HG03521 (cell line): ENCODE measurements at regions not wholly inside any gene's neighbourhood (a gene's known extent, or its start where the extent isn't known, plus 50 kb on each side); places are given as distances from the start of the nearest gene placed in this dataset.

Experiments
- ATAC-seq: cut with Tn5 transposase; IDR thresholded peaks from one replicate; pipeline ENCODE4 v1.9.1; 2021; ENCODE audit warnings: mild to moderate bottlenecking, moderate library complexity; ENCODE audit not compliant: unreplicated experiment

DNA sequence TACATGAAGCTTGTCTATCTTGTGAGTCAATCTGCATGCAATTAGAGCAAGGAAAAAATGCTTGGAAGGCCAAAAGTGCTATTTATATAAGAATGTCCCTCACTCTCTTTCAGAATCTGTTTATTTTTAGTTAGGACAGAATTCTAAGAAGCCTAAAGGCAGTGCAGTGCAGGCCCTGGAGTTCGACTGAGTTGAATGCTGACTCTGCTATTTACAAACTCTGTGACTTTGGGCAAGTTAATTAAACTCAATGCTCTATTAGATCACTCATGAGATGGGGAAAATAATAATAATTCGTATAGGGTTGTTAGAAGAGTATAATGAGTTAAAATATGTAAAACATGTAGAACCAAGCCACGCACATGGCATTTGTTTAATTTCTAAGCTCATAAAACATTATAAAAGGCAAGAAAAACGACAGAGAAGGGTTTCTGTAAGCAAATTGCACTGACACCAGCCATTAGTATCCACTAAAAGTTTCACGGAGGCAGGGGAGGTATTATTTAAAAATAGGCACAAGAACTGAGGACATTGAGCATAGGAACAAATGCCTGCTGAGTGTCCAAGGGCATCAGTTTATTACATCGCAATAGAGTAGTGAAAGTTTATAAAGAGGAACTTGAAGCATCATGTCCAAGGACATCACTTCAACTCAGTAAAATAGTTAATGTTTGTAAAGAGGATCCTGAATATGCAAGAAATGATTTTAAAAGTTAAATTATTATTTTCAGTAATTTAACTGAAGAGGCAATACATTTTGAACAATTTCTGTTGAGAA is 115.0 kb upstream of the INPP4B start:
- no peak for ATAC-seq

DNA sequence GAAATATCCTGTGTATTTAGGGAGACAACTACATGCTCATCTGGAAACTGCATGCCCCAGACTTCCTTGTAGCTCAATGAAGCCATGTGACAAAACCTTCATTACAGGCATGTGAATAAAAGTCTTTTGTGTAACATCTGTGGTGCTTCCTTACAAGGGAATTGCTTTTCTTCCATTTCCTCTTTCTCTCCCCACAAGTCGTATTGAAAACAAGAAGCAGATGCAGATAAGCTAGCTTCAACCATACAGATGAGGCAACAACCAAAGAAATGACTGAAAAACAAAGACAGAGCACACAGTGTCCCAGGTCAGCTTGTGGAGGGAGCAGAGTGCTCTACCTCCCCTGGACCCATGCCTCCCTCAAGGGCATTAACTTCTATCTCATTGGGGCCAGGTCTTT is 115.8 kb upstream of the INPP4B start:
- ATAC-seq = no peak

DNA sequence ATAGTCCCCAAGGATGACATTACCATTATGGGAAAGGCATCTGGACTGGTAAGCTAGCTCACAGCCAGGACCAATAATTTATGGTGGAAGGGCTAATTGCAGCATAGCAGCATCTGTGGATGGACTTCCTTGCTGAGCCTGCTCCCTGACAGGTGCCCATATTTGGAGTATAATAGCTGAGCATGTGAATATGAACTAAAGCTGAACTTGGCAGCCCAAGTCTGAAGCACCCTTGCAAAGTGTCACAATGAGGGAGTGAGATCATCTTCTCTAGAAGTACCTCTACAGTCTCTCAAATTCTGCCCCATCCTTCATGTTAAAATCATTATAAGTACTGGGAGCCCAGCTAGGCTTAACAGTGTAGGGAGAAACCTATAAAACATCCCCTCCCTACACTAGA is 128.2 kb upstream of the INPP4B start:
- no peak for ATAC-seq

DNA sequence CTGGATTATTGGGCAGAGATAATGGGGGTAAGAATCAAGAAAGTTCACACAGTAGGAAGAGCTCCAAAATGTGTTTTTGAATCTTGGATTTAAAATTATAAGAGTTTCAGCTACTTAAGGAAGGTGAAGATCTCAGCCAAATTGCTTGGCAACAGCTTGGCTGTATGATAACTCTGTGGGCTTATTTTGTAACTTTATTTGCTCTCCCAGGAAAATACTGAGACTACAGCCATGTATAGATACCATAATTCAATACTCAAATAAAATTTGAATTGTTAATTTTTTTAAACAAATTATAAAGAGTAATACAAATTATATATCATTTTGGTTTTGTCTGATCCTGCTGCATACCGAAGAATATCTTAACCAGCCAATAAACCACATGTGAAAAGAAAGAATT is 129.5 kb upstream of the INPP4B start:
- no peak for ATAC-seq

DNA sequence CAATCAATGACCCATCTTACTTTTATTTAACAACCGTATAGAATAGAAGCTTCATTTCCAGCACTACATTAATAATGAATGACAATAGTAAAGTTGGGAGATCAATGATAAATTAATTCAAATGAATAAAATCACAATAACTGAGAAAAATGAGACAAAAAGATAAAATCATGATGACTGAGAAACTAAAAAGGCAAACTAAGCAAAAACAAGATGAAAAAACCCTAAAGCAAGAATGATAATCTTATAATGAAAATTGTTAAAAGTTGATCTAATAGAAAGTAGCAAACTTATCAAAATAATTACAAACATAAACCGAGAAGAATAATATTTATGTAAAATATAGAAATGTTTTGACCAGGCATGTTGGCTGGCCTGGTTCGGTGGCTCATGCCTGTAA is 130.4 kb upstream of the INPP4B start:
- no peak for ATAC-seq

DNA sequence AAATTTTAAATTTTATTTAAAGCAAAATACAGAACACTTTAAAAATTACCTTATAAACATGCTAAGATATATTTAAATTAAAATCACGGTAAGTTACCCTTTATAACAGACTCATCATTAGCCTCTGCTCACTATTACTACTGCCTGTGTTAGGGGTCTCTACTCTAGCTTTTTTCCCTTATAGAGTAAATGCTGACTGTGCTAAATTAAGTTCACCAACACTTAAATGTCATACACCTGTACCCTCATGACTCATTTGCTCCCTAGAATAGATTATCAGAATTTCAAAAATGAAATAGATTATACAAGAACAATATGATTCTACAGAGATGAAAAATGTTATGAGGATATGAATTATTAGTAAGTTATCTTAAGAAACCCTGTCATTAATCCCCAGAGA is 131.1 kb upstream of the INPP4B start:
- no peak for ATAC-seq

DNA sequence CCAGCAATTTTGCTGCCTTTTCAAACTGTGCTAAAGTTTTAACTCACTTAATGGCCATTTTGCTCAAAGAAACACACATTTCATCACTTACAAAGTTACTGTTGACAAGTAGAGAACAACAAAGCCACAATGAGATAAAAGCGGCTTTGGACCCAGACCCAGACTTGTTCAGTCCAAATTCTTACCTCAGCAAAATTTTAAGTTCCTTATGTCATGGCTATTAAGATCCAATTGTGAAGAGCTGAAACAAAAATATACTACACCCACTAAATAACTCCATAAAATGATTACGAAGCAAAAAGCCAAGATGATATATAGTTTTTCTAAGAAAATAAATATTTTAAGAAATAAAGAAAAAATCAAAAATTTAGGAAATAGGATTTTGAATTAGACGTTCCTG is 137.0 kb upstream of the INPP4B start:
- ATAC-seq = no peak

DNA sequence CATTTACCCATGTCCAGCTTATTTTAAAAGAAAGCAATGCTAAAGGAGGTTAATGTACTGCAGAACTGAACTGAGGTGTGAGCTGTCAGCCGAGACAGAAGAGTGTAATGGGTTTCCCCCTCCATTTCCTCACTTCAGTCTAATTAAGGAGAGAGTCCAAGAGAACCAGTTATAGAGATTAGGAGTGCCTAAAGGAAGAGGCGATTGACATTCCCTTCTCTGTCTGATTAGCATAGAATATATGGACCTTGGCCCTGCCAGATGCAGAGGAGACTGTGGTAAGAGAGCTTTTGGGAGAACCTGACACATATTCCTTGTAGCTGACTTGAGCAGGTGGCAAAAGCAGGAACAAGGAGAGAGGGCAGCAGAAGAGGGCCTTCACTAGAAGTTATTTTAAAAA is 137.5 kb upstream of the INPP4B start:
- no peak for ATAC-seq

DNA sequence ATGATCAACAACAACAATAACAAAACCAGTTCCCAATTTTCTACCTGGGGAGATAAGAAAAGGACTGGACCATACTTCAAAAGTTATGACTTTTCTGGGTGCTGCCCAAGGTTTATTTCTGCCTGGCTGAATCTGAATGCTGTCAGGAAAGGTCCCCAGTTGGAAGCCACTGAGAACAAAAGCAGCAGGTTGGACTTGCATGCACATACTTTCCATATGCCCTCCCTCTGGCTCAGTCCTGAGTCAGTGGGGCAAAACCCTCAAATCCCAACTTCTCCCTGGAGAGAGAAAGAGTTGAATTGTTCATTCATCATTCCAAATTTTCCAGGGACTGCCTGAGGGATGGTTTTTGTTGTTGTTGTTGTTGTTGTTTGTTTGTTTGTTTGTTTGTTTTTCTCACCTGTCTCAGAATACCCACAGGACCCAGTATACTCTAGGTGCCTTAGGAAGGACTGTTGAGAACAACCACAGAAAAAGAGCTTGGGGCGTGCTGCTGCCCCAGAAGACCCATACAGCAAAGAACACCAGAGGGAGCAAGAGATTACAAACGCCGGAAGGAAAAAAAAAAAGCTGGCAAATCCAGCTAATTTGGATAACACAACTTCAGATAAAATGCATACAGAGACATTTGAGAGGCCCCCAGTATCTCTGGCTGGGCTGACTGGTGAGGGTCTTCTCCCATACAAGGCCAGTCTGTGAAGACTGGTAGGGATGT is 138.9 kb upstream of the INPP4B start:
- no peak for ATAC-seq

DNA sequence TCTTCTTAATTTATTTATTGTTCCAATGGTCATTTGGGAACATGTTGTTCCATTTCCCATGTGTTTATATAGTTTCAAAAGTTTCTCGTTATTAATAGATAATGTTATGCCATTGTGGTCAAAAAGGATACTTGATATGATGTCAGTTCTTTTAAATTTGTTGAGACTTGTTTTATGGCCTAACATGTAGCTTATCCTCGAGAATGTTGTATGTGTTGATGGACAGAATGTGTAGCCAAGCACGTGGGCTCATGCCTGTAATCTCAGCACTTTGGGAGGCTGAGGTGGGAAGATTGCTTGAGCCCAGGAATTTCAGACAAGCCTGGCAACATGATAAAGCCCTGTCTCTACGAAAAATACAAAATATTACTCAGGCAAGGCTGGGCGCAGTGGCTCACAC is 168.5 kb upstream of the USP38 start:
- no peak for ATAC-seq

DNA sequence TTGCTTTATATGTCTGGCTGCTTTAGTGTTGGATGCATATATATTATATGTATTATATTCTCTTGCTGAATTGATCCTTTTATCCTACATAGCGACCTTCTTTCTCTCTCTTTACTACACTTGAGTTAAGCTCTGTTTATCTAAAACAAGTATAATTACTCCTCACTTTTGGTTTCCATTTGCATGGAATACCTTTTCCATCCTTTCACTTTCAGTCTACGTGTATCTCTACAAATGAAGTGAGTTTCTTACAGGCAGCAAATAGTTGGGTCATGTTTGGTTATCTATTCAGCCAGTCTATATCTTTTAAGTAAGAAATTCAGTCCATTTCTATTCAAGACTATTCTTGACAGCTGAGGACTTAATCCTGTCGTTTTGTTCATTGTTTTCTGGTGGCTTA is 167.5 kb upstream of the USP38 start:
- no peak for ATAC-seq

DNA sequence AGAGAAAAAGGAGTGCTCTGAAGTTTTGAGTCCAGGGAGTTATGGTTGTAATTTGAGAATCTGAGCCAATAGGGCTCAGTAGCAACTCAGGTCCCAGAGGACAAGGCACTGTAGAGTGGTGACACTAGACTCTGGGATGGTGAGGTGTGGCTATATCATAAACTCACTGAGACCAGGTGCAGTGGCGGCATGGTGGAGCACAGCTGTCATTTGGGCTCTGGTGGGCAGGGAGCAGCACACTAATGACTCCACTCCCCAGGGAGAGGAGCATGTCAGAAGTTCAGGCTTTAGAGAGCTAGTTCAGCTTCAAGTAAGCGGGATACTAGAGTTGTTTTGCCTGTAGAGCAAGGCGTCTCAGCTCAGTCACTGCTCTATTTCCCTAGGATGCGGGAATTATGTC is 165.4 kb upstream of the USP38 start:
- ATAC-seq = no peak

DNA sequence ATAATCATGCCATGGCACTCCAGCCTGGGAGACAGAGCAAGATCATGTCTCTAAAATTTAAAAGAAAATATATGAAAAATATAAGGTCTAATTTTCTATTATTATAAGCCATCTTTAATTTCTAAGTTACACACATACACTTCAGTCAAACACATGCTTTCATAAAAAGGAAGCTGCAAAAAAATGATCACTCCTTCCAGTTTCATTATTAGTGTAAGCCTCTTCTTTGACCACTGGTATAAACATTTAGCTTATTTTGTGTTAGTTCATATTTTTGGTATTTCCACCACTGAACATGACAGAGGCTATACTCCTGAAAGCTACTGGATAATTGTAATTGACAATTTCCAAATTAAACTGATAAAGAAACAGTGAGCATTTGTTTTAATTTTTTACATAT is 163.3 kb upstream of the USP38 start:
- ATAC-seq = peak; percentile 79

DNA sequence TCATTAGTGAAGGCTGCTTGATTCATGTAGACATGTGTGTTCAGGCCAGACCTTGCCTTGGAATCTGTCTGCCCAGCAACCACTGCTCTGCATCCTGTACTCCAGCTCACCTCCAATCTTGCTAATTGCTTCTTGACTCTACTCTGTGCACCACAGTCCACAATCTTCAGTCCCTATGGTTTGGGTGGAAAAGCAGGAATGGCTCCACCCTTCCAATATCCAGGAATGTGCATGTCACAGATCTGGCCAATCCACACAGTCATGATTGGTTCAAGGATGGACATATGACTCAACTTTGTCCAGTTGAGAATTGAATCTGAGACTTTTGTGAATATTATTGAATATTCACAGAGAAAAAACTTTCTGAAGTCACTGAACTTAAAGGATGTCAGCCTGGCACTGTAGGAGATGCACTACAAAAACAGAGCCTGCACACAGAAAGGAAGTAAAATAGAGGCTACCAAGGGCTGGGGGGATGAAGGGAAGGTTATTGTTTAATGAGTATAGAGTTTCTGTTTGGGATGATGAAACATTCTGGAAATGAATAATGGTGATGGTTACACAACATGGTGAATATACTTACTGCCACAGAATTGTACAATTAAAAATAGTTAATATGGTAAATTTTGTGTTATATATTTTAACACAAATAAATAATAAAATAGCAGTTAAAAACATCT is 161.3 kb upstream of the USP38 start:
- ATAC-seq = no peak

DNA sequence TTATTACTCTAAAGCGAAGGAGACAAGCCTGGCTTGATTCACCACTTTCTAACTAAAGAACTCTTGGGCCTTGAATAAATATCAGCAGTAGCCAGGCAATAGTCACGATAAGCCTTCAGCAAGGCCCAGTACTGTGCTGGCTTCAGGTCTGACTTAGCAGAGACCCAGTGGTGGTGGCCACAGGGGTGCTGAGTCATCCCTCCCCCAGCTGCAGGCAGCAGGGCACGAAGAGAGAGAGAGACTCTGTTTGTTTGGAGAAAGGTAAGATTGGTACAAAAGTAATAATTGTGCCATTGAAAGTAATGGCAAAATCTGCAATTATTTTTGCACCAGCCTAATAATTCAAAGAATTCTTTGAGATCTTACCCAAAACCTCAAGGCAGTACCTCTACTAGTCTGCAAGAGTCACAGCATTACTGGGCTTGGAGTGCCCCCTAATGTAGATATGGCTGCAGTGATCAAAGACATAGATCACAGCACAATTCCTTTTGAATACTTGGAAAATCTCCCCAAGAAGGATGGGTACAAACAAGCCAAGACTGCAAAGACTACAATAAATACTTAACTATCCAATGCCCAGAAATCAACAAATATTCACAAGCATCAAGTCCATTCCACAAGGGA is 159.5 kb upstream of the USP38 start:
- peak; percentile 34 for ATAC-seq

DNA sequence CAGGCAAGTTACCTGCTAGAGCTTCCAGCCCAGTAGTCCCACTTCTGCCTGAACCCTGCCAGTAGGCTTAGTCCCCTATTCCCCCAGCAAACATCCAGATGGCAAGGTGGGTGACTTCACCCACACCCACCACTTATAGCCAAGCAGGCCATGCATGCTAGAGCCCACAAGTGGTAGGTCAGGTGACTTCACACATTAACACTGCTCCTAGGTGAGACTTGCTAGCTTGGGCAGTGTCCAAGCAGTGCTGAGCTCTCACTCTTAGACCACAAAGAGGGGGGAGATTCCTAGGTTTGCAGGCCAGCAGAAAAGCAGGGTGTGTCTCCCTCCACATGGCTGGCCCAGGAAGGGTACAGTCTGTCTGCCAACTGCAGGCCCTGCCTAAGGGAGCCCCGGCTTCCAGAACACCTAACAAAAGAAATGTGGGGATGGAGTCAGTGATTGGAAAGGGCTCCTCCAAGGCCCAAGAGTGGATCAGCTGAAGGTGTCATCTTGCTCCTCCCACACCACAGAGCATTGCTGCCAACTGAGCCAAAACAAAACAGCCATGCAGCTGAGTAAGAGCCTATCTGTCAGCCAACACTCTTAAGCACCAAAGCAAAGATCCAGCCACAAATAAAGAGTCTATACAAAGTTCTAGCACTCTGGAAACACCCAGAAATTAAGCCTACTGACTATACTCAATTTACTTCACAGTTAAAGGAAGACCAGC is 158.1 kb upstream of the USP38 start:
- no peak for ATAC-seq

DNA sequence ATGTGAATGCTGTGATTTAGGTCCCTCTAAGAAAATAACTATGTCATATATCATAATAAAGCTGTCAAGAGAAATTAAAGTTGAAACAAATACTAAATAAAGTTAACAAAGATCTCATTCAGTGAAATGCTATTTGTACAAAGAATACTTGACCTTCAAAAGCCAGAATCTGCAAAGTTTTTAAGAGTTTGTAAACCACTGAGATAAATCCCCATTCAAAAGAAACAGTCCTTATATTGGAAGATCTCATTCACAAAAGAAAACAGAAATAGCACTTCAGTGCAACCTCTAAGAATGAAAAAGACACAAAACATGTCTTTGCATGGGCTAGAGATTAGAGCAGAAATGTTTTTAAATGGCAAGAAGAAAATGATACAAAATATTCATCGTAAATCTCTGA is 149.1 kb upstream of the USP38 start:
- no peak for ATAC-seq

DNA sequence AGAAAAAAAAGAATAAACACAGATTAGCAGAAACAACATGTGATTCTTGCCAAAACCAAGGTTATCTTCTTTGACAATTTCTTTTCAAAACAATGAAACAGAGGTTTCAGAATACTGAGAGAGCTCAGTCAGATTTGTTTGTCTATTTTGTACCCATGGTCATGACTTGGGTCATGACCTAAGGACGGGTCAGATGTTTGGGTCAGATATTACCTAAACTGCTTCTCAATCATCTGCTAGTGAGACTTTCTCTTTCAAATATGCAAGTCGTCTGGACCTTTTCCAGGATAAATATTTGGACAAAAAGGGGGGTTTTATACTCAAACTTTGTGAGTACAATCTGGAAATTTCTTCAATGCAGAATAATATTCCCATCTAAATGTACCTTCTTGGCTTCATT is 148.3 kb upstream of the USP38 start:
- no peak for ATAC-seq

DNA sequence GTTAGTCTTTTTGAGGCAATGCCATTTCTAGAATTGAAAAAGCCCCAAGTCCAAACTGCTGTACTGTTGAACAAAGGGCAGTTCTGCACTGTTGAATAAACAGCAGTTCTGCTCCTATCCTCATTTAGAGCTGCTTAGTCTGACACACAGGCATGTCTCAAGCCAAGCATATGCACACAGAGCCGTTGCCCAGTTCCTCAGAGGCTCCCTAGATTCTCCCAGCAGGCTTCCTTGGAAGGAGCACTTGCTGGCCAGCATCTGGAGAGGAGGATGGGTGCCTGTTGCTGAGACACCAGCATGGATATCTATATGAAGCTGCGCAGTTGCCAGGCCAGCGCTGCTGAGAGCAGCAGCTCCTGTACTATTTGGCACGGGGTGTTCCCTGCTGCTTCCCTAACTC is 138.3 kb upstream of the USP38 start:
- no peak for ATAC-seq

DNA sequence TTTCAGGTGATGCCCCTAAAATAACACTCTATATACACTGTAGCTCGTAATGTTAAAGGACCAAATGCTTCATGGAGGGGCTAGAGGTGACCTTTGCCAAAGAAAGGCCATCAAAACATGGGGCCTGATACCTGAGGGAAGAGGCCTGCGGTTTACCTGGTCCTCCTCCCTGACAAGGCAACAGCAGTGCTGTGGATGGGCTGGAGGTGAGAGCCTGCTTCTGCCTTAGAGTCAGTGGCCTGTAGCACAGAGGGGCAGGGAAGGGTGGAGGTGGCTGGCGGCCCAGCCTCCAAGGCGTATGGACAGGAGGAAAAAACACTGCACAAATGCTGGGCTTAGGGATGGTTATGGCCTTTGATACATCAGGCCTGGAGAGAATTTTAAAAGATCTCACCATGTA is 137.8 kb upstream of the USP38 start:
- no peak for ATAC-seq

DNA sequence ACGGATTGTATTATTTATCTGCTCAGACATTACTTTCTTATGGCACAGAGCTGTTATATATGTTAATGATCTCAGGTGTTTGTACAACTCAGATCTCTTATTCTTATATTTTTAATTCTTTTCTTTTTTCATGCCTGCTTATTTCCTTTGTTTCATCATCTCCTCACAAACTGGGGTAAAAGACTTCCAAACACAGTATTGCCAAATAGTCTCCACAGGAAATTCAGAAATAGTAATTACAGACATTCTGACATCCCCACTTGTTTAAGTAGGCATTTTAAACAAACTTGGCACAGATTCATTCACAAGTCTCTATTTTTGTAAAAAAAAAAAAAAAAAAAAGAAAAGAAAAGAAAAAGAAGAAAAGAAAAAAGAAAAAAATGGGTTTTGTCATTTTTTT is 129.7 kb upstream of the USP38 start:
- no peak for ATAC-seq
